Stimulated activated CD8-positive, alpha-beta memory T cell treated with anti-CD3 and anti-CD28 coated beads, Interleukin-12 subunit alpha, Interleukin-12 subunit beta, amount 100 ng/mL, for 24 hours (primary cell): ENCODE measurements at regions not wholly inside any gene's neighbourhood (a gene's known extent, or its start where the extent isn't known, plus 50 kb on each side); places are given as distances from the start of the nearest gene placed in this dataset.

Source experiments
- DNase-seq: peaks from one replicate; pipeline ENCODE4 v3.0.0-alpha.2; 2020; ENCODE audit errors: extremely low read depth

DNA sequence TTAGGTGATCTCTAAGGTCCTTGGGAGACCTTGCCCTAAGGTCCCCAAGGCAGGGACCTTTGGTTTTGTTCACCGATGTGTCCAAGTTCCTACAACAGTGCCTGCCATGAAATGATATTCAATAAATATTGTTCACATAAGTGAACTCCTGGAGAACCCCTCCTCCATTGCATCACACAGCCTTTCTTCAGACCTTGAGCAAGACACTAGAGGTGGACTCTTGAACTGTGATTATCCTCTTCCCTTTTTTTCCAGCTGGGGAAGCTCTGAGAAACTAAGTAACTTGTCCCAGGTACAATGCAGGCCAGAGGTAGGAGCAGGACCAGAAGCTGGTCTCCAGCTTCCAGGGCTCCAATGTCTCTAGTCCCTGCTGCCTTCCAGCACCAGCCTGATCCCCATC lies 76.6 kb upstream of the LMO1 start:
- no peak for DNase-seq

DNA sequence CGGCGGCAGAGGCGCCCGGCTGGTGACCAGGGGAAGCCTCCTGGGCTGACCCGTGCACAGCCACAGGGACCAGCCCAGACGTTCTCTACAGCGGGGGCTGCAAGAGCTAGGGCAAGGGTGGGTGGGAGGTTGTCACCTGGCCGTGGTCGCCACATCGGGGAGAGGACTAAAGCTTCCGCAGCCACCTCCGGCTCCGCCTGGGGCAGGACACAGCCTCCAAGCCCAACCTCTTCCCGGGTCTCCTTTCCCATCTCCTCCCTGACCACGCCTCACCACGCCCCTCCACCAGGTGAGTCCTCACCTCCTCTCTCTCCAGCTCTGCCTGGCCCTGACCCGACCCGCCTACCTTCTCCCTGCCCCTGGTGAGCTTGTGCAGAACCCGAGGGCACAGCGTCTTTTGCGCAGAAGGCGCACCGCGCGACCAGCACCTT lies 75.9 kb upstream of the LMO1 start:
- no peak for DNase-seq

DNA sequence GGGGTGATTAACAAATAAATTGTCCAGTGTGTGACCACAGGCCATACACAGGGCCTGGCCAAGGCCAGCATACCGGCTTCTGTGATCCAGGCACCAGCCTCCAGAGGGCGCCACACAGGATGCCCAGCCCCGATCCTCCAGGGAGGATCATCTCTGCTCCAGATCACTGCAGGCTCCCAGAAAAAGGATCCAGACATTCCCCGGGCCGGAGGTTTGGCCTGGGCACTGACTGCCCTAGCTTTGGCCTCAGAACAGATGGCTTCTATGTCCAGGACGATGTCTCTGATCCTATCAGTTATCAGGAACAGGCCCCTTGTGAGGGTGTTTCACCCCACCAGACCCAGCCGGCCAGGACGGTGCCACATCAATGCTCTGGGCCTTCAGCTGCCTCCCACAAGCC lies 74.5 kb upstream of the LMO1 start:
- DNase-seq = no peak

DNA sequence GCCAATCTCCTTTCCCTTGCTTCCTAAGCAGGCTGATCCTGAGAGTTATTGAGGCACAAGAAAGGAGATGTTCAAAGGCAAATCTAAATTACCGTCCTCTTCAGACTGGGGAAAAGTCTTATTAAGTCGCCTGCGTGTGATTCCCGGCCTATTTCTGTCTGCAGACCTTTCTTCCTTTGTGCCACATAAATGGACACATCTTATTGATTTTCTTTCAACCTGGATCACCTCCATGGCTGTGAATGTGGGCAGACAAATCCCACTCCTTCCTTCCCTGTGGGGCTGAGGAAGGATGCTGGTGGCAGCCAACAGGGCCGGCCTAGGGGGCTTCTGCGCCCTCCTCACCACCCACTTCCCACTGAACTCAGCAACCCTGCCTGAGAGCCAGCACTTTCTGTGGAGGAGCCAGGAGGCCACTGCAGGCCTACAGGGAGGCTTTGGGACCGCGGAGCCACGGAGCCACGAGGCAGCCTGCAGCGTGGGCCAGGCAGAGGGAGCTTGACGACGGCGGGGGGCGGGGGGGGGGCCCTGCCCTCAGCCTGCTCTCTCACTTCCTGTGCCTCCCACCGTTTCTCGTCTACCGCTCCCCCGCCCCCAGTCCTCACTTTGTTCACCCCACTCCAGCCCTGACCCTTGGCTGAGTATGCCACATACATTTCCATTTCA lies 73.6 kb upstream of the LMO1 start:
- DNase-seq = no peak

DNA sequence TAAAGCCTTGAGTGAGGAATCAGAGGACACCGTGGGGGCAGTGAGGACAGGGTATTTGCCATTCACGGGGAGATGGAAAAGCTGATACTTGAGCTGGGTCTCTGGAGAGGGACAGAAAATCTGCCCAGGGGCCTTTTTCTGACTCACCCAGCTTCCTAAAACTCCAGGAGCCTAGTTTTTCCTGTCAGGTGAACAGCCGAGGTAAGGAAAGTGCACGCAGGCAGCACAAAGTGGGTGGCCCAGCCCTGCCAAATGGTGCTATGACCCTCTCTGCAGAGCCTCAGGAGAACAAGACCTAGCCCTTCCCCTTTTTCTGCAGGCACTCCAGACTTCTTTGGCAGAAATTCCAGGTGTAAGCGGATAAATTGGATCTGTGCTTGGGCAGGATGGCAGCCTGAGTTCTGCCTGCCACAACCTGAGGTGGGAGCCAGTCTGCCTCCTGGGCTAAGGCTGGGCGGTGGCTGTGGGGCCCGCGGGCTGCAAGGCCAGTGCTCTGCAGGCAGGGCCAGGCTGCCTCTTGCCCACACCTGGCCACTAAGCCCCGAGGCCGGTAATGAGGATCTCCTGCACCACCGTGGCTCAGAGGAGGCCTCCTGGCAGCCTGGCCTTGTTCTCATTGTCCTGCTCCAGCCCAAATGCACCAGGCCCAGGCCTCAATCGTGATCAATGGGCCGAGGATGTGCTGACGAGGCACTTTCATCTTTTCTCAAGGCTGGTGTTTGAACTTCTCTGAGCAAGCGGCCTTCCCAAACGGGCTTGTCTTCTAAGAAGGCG lies 72.9 kb upstream of the LMO1 start:
- DNase-seq = no peak

- no peak for DNase-seq
These were observed 72.0 kb upstream of the LMO1 start for GRCh38 chr11:8335683-8336082.

DNA sequence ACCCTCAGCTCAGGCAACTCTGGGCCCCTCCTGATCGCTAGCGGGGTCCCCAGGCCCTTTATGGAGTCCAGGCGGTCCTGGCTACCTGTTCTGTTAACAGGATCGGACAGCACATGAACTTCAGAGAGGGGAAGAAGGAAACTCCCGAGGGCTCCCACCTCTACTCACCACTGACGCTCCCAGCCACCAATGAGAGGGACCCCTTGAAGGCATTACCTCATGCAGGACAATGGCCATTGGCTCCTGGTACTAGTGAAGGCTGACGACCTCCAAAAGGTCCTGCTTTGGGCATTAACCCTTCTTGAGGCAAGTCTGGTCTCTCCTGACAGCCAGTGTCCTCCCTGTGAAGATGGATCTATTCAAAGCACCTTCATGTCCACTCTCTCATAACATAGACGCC lies 71.5 kb upstream of the LMO1 start:
- DNase-seq = no peak

DNA sequence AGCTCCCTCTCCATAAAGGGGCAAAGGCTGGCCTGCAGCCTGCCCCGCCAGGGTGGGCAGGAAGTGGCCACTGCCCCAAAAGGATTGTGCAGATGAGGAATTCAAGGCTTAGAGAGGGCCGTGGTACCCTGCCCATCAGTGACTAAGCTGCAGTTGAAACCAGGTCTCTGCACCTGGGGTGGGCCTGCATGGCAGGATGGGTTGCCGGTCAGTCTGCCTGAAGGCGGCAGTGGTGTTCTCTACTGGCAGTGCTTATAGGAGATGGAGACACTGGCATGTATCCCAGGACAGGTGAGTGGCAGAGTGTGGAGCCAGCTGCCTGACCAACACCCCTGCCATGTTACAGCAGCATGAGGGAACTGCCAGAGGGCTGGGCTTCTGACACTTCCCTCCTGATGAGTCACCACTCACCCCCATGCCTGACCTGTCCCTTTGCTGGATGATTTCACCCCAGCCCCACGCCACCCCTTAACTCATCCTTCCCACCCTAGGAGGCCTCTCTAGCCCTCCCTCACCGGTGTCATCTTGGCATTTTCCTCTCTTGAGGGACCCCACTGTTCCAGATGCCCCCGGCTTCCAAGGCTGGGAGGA lies 70.2 kb upstream of the LMO1 start:
- no peak for DNase-seq

GRCh38 chr11:8333376-8333775 lies 69.7 kb upstream of the LMO1 start:
- no peak for DNase-seq

GRCh38 chr11:8332891-8333290 lies 69.2 kb upstream of the LMO1 start:
- no peak for DNase-seq

DNA sequence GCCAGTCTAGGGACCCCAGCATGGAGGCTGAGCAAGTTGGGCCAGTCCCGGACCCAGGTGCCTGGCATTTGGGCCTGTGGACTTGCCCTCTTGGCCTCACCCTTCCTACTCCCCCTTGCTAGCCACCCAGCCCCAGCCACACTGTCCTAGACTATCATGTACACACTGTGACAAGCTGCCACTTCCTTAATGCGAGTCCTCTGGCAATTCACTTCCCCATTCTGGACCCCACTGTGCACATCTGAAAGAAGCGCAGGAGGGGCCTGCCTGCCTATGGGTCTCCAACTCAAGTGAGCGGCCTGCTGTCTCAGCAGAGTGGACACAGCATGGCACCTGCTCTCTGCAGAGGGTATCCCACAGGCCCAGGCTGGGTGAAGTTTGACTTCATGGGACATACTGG lies 68.5 kb upstream of the LMO1 start:
- no peak for DNase-seq

GRCh38 chr11:8331767-8332166 lies 68.1 kb upstream of the LMO1 start:
- DNase-seq = no peak

- DNase-seq = no peak
These were observed 67.2 kb upstream of the LMO1 start for GRCh38 chr11:8330896-8331295.

GRCh38 chr11:8330404-8330803 lies 66.7 kb upstream of the LMO1 start:
- DNase-seq = no peak

GRCh38 chr11:8329847-8330361 lies 66.2 kb upstream of the LMO1 start:
- DNase-seq = no peak

DNA sequence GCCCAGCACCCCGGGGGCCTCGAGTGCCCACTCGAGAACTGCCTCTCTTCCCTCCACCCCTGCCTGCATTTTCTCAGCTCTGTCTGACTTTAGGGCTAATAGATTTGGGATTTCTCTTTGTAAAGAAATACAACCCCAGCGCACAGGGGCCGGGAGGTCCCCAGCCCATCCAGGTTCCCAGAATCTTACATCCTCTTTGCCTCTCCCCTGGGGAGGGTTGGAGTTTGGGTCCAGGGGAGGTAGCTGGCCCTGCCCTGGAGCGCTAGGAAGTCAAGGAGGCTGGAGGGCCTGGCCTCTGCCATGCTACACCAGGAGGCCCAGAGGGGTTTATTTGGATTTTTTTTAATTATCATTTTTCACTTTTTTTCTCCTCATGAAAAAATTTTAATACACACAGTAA lies 65.7 kb upstream of the LMO1 start:
- DNase-seq = no peak

DNA sequence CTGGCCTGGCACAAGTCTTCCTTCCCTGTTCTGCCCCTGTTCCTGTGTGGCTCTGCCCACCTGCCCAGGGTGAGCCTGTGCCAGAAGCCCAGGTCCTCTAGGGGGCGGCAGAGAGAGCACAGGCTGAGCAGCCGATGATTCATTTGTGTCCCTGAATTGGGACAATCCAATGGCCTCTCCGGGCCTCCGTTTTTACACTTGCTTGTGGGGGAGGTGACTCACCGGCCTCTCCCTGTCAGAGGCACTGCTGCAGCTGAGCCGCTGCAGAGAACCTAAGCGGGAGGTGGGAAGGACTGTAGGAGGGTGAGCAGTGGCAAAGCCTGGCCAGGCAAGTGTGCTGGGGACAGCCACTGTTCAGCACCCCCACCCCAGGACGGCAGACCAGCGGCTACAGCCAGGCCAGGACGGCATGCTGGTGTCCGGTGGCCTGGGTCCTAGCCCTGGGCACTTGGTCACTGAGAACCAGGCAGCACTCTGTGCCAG lies 65.2 kb upstream of the LMO1 start:
- peak; percentile 17 for DNase-seq

- no peak for DNase-seq
These were observed 64.6 kb upstream of the LMO1 start for GRCh38 chr11:8328231-8328794.

DNA sequence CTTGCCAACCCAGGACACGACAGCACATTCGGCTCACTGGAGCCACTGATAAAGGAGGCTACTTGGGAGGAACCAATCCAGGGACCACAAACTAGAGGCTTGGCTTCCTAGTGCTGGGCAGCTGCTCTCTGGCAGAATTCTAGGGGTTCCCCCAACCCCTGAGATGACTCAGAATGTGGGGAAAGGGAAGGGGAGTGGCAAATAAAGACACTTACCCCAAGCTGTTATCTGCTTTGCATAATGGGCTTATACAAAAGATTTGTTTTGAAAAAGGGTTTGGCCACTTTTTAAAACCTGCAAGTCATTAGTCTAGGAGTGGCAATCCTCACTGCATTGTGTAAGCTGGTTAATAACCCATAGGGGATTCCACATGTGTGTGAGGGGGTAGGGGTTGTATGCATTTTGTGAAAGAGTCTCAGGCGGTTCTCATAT lies 64.1 kb upstream of the LMO1 start:
- no peak for DNase-seq

GRCh38 chr11:8326337-8326736 lies 62.7 kb upstream of the LMO1 start:
- no peak for DNase-seq

- no peak for DNase-seq
These were observed 62.1 kb upstream of the LMO1 start for GRCh38 chr11:8325591-8326304.
